ENCODE measurements at regions not wholly inside any gene's neighbourhood (a gene's known extent, or its start where the extent isn't known, plus 50 kb on each side); places are given as distances from the start of the nearest gene placed in this dataset.

- WGBS, 5 donors: 86 to 96% (median 93%) methylated on average over 6 of the region's 6 CpGs
- Histone ChIP-seq H3K9me3 (peaks cover 0 to 10% (median 0%) of the 10 kb centered on the region in 8 donors), H3K4me3 (no peak overlapping the region), H3K36me3 (no peaks in the 10 kb centered on the region), H3K4me1 (no peaks in the 10 kb centered on the region), H3K27ac (no peak overlapping the region), H3K27me3 (replicated peaks in 1 of 7) (no peaks in the 10 kb centered on the region)
- no peak for TF ChIP-seq POLR2AphosphoS5 (IDR thresholded peaks at IDR 0.05)
- no peak for TF ChIP-seq CTCF (IDR thresholded peaks at IDR 0.05 in 8 of 11, conservative IDR thresholded peaks at IDR 0.05 in 3 of 11)
- TF ChIP-seq POLR2A (IDR thresholded peaks at IDR 0.05): no peak
- DNase-seq: no peak
- intact Hi-C loops (cut with DNase I; ENCODE audit: low total_unique reads): no loop called here
Measured at GRCh38 chr13:85498774-85499173, 300.4 kb downstream of the SLITRK6 start.

GRCh38 chr13:85497652-85498051 is 301.6 kb downstream of the SLITRK6 start:
- H3K9me3 ChIP-seq: peaks cover 0 to 10% (median 0%) of the 10 kb centered on the region in 8 donors
- H3K27ac ChIP-seq: no peak overlapping the region
- no peaks in the 10 kb centered on the region for H3K36me3 ChIP-seq
- WGBS, 5 donors: 61 to 85% (median 71%) methylated on average over 2 of the region's 2 CpGs
- TF ChIP-seq POLR2AphosphoS5 (IDR thresholded peaks at IDR 0.05) (no peak), POLR2A (IDR thresholded peaks at IDR 0.05) (no peak)
- no peak overlapping the region for H3K4me3 ChIP-seq
- intact Hi-C loops (cut with DNase I; ENCODE audit: low total_unique reads): no loop called here
- H3K4me1 ChIP-seq: no peaks in the 10 kb centered on the region
- DNase-seq: no peak
- H3K27me3 ChIP-seq (replicated peaks in 1 of 7): no peaks in the 10 kb centered on the region

GRCh38 chr13:85492283-85492682 is 306.9 kb downstream of the SLITRK6 start:
- Histone ChIP-seq H3K9me3 (peaks cover 0 to 10% (median 0%) of the 10 kb centered on the region in 8 donors), H3K36me3 (no peaks in the 10 kb centered on the region), H3K27me3 (replicated peaks in 1 of 7) (no peaks in the 10 kb centered on the region), H3K4me3 (no peak overlapping the region), H3K4me1 (no peaks in the 10 kb centered on the region), H3K27ac (no peak overlapping the region)
- intact Hi-C loops (cut with DNase I; ENCODE audit: low total_unique reads): no loop called here
- WGBS, 5 donors: 77 to 90% (median 84%) methylated on average over 4 of the region's 4 CpGs
- no peak for TF ChIP-seq CTCF (IDR thresholded peaks at IDR 0.05 in 8 of 11, conservative IDR thresholded peaks at IDR 0.05 in 3 of 11)
- TF ChIP-seq POLR2AphosphoS5 (IDR thresholded peaks at IDR 0.05): no peak
- TF ChIP-seq POLR2A (IDR thresholded peaks at IDR 0.05): no peak
- no peak for DNase-seq

- intact Hi-C loops (cut with DNase I; ENCODE audit: low total_unique reads): no loop called here
- no peaks in the 10 kb centered on the region for H3K4me1 ChIP-seq
- H3K27ac ChIP-seq: no peak overlapping the region
- H3K36me3 ChIP-seq: no peaks in the 10 kb centered on the region
- H3K9me3 ChIP-seq: peaks cover 0 to 19% (median 6%) of the 10 kb centered on the region in 8 donors
- no peak overlapping the region for H3K4me3 ChIP-seq
- no peak for DNase-seq
- H3K27me3 ChIP-seq (replicated peaks in 1 of 7): no peaks in the 10 kb centered on the region
- TF ChIP-seq CTCF (IDR thresholded peaks at IDR 0.05 in 8 of 11, conservative IDR thresholded peaks at IDR 0.05 in 3 of 11) (no peak), POLR2AphosphoS5 (IDR thresholded peaks at IDR 0.05) (no peak), POLR2A (IDR thresholded peaks at IDR 0.05) (no peak)
Measured at GRCh38 chr13:85486663-85487062, 312.6 kb downstream of the SLITRK6 start.

GRCh38 chr13:85473144-85473543 is 326.1 kb downstream of the SLITRK6 start:
- H3K4me3 ChIP-seq: no peak overlapping the region
- no peaks in the 10 kb centered on the region for H3K9me3 ChIP-seq
- no peak for DNase-seq
- 79 to 84% (median 81%) methylated on average over 2 of the region's 2 CpGs for WGBS, 5 donors
- no peaks in the 10 kb centered on the region for H3K4me1 ChIP-seq
- no peaks in the 10 kb centered on the region for H3K27me3 ChIP-seq (replicated peaks in 1 of 7)
- intact Hi-C loops (cut with DNase I; ENCODE audit: low total_unique reads): no loop called here
- H3K36me3 ChIP-seq: no peaks in the 10 kb centered on the region
- no peak overlapping the region for H3K27ac ChIP-seq
- no peak for TF ChIP-seq POLR2AphosphoS5 (IDR thresholded peaks at IDR 0.05)
- no peak for TF ChIP-seq POLR2A (IDR thresholded peaks at IDR 0.05)
- TF ChIP-seq CTCF (IDR thresholded peaks at IDR 0.05 in 8 of 11, conservative IDR thresholded peaks at IDR 0.05 in 3 of 11): no peak
